ENCODE measurements at regions not wholly inside any gene's neighbourhood (a gene's known extent, or its start where the extent isn't known, plus 50 kb on each side); places are given as distances from the start of the nearest gene placed in this dataset.

DNA sequence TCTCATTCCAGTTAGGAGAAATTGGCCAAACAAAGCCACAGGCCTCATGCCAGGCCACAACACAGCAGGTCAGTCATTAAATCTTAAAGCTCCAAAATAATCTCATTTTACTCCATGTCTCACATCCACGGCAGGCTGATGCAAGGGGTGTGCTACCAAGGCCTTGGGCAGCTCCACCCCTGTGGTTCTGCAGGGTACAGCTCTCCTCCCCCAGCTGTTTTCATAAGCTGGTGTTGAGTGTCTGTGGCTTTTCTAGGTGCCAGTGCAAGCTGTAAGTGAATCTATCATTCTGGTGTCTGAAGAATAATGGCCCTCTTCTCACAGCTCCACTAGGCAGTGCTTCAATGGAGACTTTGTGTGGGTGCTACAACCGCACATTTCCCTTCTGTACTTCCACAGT lies 949.2 kb downstream of the TECRL start:
- H3K4me1 ChIP-seq (ENCODE audit: control insufficient read depth, insufficient read depth, low read length), result no peaks in the 10 kb centered on the region

DNA sequence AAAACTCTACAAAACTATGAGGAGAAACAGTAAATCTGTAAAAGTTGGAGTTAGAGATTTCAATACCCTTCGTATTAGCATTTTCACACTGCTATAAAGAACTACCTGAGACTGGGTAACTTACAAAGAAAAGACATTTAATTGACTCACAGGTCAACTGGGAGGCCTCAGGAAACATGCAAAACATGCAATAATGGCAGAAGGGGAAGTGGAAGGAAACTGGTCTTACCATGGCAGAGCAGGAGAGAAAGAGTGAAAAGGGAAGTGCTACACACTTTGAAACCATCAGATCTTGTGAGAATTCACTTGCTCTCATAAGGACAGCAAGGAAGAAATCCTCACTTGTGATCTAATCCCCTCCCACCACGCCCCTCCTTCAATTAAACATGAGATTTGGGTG lies 949.9 kb downstream of the TECRL start:
- DNase-seq (ENCODE audit: low read depth), result no peak
- Histone ChIP-seq H3K9ac (ENCODE audit: low read length) (no peak overlapping the region), H3K4me1 (ENCODE audit: control insufficient read depth, insufficient read depth, low read length) (no peaks in the 10 kb centered on the region), H3K36me3 (ENCODE audit: control insufficient read depth, insufficient read depth, low read length, severe bottlenecking) (no peaks in the 10 kb centered on the region), H3K27me3 (replicated peaks; ENCODE audit: control insufficient read depth, insufficient read depth, low read length) (no peaks in the 10 kb centered on the region), H3K9me3 (ENCODE audit: control insufficient read depth, low read length) (no peaks in the 10 kb centered on the region), H3K4me3 (ENCODE audit: low read length) (no peak overlapping the region)

More for the DNA sequence above, 949.2 kb downstream of the TECRL start:
- Histone ChIP-seq H3K36me3 (ENCODE audit: control insufficient read depth, insufficient read depth, low read length, severe bottlenecking) (no peaks in the 10 kb centered on the region), H3K27me3 (replicated peaks; ENCODE audit: control insufficient read depth, insufficient read depth, low read length) (no peaks in the 10 kb centered on the region), H3K9ac (ENCODE audit: low read length) (no peak overlapping the region), H3K9me3 (ENCODE audit: control insufficient read depth, low read length) (no peaks in the 10 kb centered on the region), H3K4me3 (ENCODE audit: low read length) (no peak overlapping the region)
- no peak for DNase-seq (ENCODE audit: low read depth)

DNA sequence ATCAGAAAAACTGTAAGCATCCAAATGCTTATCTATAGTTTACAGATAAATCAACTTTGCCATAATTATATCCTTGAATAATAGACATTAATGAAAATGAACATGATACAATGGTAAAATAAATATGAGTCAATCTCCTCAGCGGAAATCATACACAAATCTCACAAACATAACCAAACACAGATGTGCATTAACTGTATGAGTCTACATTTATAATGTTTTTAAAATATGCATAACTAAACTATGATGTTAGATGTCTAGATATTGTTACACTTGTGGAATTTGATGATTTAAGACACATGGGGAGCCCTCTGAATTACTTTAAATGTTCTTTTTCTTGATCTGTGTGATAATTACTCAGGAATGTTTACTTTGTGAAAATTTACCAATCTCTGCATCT lies 951.2 kb downstream of the TECRL start:
- DNase-seq (ENCODE audit: low read depth), result no peak
- no peak overlapping the region for H3K4me3 ChIP-seq (ENCODE audit: low read length)
- H3K36me3 ChIP-seq (ENCODE audit: control insufficient read depth, insufficient read depth, low read length, severe bottlenecking), result no peaks in the 10 kb centered on the region
- no peaks in the 10 kb centered on the region for H3K9me3 ChIP-seq (ENCODE audit: control insufficient read depth, low read length)
- H3K4me1 ChIP-seq (ENCODE audit: control insufficient read depth, insufficient read depth, low read length), result no peaks in the 10 kb centered on the region
- H3K9ac ChIP-seq (ENCODE audit: low read length), result no peak overlapping the region
- no peaks in the 10 kb centered on the region for H3K27me3 ChIP-seq (replicated peaks; ENCODE audit: control insufficient read depth, insufficient read depth, low read length)

- H3K9me3 ChIP-seq (ENCODE audit: control insufficient read depth, low read length), result peaks cover 2% of the 10 kb centered on the region
- no peak overlapping the region for H3K9ac ChIP-seq (ENCODE audit: low read length)
- DNase-seq (ENCODE audit: low read depth), result no peak
- no peak overlapping the region for H3K4me3 ChIP-seq (ENCODE audit: low read length)
- H3K27me3 ChIP-seq (replicated peaks; ENCODE audit: control insufficient read depth, insufficient read depth, low read length), result no peaks in the 10 kb centered on the region
- H3K36me3 ChIP-seq (ENCODE audit: control insufficient read depth, insufficient read depth, low read length, severe bottlenecking), result no peaks in the 10 kb centered on the region
- H3K4me1 ChIP-seq (ENCODE audit: control insufficient read depth, insufficient read depth, low read length), result no peaks in the 10 kb centered on the region
These were observed 969.0 kb downstream of the TECRL start for GRCh38 chr4:63440236-63440635.

DNA sequence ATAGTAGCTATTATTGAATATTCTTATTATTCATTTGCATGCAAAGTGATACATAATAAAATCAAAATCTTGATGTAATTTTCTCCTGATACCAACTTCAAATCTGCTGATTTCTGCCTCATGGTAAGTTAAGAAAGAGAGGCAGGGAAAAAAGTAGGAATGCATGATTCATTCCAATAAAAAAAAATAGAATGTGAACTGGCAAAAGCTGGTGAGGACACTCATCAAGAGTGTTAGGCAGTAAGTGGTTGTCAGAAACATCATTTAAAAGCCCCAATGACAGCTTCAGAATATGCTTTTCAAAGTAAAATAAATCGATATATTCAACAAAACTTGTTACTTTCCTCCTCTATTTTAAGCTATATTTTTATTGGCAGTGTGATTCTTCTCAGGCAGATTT lies 979.1 kb downstream of the TECRL start:
- Histone ChIP-seq H3K9me3 (ENCODE audit: control insufficient read depth, low read length) (no peaks in the 10 kb centered on the region), H3K4me1 (ENCODE audit: control insufficient read depth, insufficient read depth, low read length) (no peaks in the 10 kb centered on the region), H3K36me3 (ENCODE audit: control insufficient read depth, insufficient read depth, low read length, severe bottlenecking) (no peaks in the 10 kb centered on the region), H3K9ac (ENCODE audit: low read length) (no peak overlapping the region), H3K4me3 (ENCODE audit: low read length) (no peak overlapping the region), H3K27me3 (replicated peaks; ENCODE audit: control insufficient read depth, insufficient read depth, low read length) (no peaks in the 10 kb centered on the region)
- no peak for DNase-seq (ENCODE audit: low read depth)

GRCh38 chr4:63396269-63396668 lies 1013.0 kb downstream of the TECRL start:
- Histone ChIP-seq H3K36me3 (ENCODE audit: control insufficient read depth, insufficient read depth, low read length, severe bottlenecking) (no peaks in the 10 kb centered on the region), H3K4me3 (ENCODE audit: low read length) (no peak overlapping the region), H3K4me1 (ENCODE audit: control insufficient read depth, insufficient read depth, low read length) (no peaks in the 10 kb centered on the region), H3K9me3 (ENCODE audit: control insufficient read depth, low read length) (peaks cover 16% of the 10 kb centered on the region), H3K9ac (ENCODE audit: low read length) (no peak overlapping the region), H3K27me3 (replicated peaks; ENCODE audit: control insufficient read depth, insufficient read depth, low read length) (no peaks in the 10 kb centered on the region)
- no peak for DNase-seq (ENCODE audit: low read depth)

DNA sequence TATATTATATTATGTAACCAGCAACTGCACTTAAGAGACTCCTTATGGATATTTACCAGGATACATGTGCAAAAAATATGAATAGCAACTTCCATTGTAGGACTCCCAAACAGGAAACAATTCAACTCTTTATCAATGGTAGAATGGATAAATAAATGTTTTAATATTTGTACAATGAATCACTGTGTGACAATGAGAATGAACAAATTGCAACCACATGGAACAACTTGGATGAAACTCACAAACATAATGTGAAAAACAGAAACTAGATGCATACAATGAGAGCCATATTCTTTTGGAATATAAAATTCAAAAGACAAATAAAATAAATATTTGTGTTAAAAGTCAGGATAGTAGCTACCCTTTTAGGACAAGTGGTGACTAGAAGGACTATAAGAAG lies 1015.7 kb downstream of the TECRL start:
- DNase-seq (ENCODE audit: low read depth), result no peak
- Histone ChIP-seq H3K9ac (ENCODE audit: low read length) (no peak overlapping the region), H3K27me3 (replicated peaks; ENCODE audit: control insufficient read depth, insufficient read depth, low read length) (no peaks in the 10 kb centered on the region), H3K9me3 (ENCODE audit: control insufficient read depth, low read length) (peaks cover 16% of the 10 kb centered on the region), H3K4me1 (ENCODE audit: control insufficient read depth, insufficient read depth, low read length) (no peaks in the 10 kb centered on the region), H3K36me3 (ENCODE audit: control insufficient read depth, insufficient read depth, low read length, severe bottlenecking) (no peaks in the 10 kb centered on the region), H3K4me3 (ENCODE audit: low read length) (no peak overlapping the region)

DNA sequence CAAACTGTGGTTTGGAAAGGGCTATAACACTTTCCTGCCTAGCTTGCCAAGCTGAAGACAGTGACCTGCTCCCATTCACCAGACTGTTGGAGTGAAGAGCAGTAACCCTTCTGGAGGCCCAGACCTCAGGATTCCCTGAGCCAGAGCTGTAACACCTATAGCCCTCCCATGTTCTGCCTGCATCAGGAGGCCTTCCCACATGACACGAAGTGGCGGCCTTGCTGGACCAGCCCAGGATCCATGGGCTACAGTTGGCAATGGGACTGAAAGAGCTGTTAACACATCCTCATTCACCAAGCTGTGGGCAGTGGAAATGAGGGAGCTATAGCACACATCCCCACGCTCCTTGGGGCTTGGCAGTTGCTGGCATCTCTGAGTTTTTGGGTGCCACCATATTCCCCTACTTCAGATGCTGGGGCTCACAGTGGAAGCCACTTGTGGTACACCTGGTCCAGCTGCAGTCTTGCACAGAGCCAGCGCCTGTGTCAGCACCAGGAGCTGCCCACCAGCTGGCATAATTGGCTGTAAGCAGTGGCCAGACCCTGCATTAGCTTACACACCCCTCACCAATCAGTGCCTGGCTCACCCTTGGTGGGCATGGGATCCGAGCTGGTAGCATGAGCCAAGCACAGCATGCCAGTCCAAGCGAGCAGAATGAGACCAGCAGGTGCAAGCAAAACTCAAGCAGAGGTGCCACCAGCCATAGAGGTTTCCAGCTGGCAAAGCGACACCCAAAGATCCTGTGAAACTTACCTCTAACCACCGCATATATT lies 1029.3 kb downstream of the TECRL start:
- no peak overlapping the region for H3K4me3 ChIP-seq (ENCODE audit: low read length)
- H3K27me3 ChIP-seq (replicated peaks; ENCODE audit: control insufficient read depth, insufficient read depth, low read length), result no peaks in the 10 kb centered on the region
- no peaks in the 10 kb centered on the region for H3K4me1 ChIP-seq (ENCODE audit: control insufficient read depth, insufficient read depth, low read length)
- DNase-seq (ENCODE audit: low read depth), result no peak
- no peaks in the 10 kb centered on the region for H3K9me3 ChIP-seq (ENCODE audit: control insufficient read depth, low read length)
- no peaks in the 10 kb centered on the region for H3K36me3 ChIP-seq (ENCODE audit: control insufficient read depth, insufficient read depth, low read length, severe bottlenecking)
- no peak overlapping the region for H3K9ac ChIP-seq (ENCODE audit: low read length)

DNA sequence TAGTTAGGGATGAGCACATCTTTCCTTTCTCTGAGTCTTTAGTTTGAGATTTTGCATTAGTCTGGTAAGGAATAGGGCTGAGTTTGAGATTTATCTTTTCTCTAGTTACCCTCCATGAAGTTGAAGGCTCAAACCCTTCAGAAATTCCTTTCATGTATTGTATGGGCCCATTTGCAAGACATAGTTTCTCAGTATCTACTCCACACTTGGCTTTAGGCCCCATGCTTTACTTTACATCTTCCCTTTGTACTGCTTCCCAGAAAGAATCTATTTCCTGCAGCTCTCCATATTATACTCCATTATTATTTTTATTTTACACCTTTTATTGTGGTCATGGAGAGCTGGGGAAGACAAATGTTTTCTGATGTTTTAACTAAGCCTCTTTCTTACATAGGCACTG lies 1038.2 kb downstream of the TECRL start:
- Histone ChIP-seq H3K27me3 (replicated peaks; ENCODE audit: control insufficient read depth, insufficient read depth, low read length) (no peaks in the 10 kb centered on the region), H3K4me1 (ENCODE audit: control insufficient read depth, insufficient read depth, low read length) (no peaks in the 10 kb centered on the region), H3K36me3 (ENCODE audit: control insufficient read depth, insufficient read depth, low read length, severe bottlenecking) (no peaks in the 10 kb centered on the region), H3K9me3 (ENCODE audit: control insufficient read depth, low read length) (no peaks in the 10 kb centered on the region), H3K9ac (ENCODE audit: low read length) (no peak overlapping the region), H3K4me3 (ENCODE audit: low read length) (no peak overlapping the region)
- no peak for DNase-seq (ENCODE audit: low read depth)

DNA sequence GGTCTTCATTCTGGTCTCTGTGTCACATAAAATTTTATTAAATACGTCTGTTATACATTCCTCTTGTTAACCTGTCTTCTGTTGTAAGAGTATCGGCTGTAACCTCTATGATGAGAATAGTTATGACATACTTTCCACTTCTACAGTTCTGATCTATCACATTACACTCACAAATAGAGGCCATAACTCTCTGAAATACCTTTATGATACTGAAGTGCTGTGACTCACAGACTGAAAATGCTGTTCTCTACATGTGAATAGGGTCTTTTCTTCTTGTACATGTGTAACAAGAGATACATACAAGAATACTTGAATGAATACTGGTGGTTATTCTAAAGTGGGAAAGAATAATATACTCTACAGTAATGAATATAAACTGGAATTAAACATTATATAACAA lies 1047.6 kb downstream of the TECRL start:
- no peaks in the 10 kb centered on the region for H3K36me3 ChIP-seq (ENCODE audit: control insufficient read depth, insufficient read depth, low read length, severe bottlenecking)
- no peak overlapping the region for H3K9ac ChIP-seq (ENCODE audit: low read length)
- DNase-seq (ENCODE audit: low read depth), result no peak
- H3K27me3 ChIP-seq (replicated peaks; ENCODE audit: control insufficient read depth, insufficient read depth, low read length), result no peaks in the 10 kb centered on the region
- no peak overlapping the region for H3K4me3 ChIP-seq (ENCODE audit: low read length)
- no peaks in the 10 kb centered on the region for H3K9me3 ChIP-seq (ENCODE audit: control insufficient read depth, low read length)
- no peaks in the 10 kb centered on the region for H3K4me1 ChIP-seq (ENCODE audit: control insufficient read depth, insufficient read depth, low read length)

- no peak for DNase-seq (ENCODE audit: low read depth)
- H3K4me3 ChIP-seq (ENCODE audit: low read length), result no peak overlapping the region
- H3K9ac ChIP-seq (ENCODE audit: low read length), result no peak overlapping the region
- no peaks in the 10 kb centered on the region for H3K27me3 ChIP-seq (replicated peaks; ENCODE audit: control insufficient read depth, insufficient read depth, low read length)
- no peaks in the 10 kb centered on the region for H3K4me1 ChIP-seq (ENCODE audit: control insufficient read depth, insufficient read depth, low read length)
- H3K9me3 ChIP-seq (ENCODE audit: control insufficient read depth, low read length), result no peaks in the 10 kb centered on the region
- no peaks in the 10 kb centered on the region for H3K36me3 ChIP-seq (ENCODE audit: control insufficient read depth, insufficient read depth, low read length, severe bottlenecking)
These were observed 1048.2 kb downstream of the TECRL start for GRCh38 chr4:63361066-63361465.

DNA sequence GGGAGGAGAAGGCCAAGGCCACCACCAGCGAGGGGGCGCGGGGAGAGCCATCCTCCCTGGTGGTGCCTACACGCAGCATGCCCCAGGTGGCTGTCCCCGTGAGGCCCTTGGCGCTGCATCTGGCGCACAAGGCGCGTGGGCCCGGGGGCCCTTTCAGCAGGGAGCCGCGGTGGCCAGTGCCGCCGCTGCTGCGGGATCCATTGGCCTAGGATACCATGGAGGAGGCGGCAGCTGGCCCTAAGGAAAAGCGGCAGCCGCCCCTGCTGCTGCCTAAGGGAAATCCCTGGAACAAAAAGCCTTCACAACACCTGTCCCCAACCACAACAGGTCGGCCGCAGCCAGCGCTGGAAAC lies 1059.6 kb downstream of the TECRL start:
- H3K27me3 ChIP-seq (replicated peaks; ENCODE audit: control insufficient read depth, insufficient read depth, low read length), result no peaks in the 10 kb centered on the region
- peaks cover 12% of the 10 kb centered on the region for H3K9me3 ChIP-seq (ENCODE audit: control insufficient read depth, low read length)
- H3K9ac ChIP-seq (ENCODE audit: low read length), result no peak overlapping the region
- no peak for DNase-seq (ENCODE audit: low read depth)
- H3K4me1 ChIP-seq (ENCODE audit: control insufficient read depth, insufficient read depth, low read length), result no peaks in the 10 kb centered on the region
- no peak overlapping the region for H3K4me3 ChIP-seq (ENCODE audit: low read length)
- H3K36me3 ChIP-seq (ENCODE audit: control insufficient read depth, insufficient read depth, low read length, severe bottlenecking), result no peaks in the 10 kb centered on the region

All from adipocyte (in vitro differentiated cells).